Endothelial cell of umbilical vein (primary cell): ENCODE measurements at regions not wholly inside any gene's neighbourhood (a gene's known extent, or its start where the extent isn't known, plus 50 kb on each side); places are given as distances from the start of the nearest gene placed in this dataset.

ENCODE experiments used
- BruUV-seq: library from RNA; stranded (reverse); fragments of 400-500 nt; replicated peaks from 2 replicates; lab custom pipeline; 2021; lab: Mats Ljungman, UMichigan
- CTCF ChIA-PET: fragments of 300-600, 350-600 bp; sonication (Branson Sonifier 250); formaldehyde crosslinking; loops from one replicate; lab custom pipeline; 2021; ENCODE audit warnings: antibody characterized with exemption, inconsistent platforms; lab: Charles Lee
- POLR2A ChIA-PET: fragments of 300-600, 350-600 bp; sonication (Branson Sonifier 250); formaldehyde crosslinking; loops from one replicate; lab custom pipeline; 2021; ENCODE audit warnings: antibody characterized with exemption, inconsistent platforms; lab: Charles Lee
- DNase-seq: peaks from one replicate; pipeline ENCODE4 v3.0.0-alpha.2; 2011; ENCODE audit warnings: low read depth, low spot score
- FAIRE-seq: peaks from 2 replicates; lab custom pipeline; 2011; peaks lifted over from hg19 to GRCh38; lab: Jason Lieb, UNC
- H2AFZ ChIP-seq: 2 replicates; pipeline ENCODE4 v1.6.0; 2012; ENCODE audit warnings: low read depth, low read length, control low read depth, inconsistent platforms
- H3K27ac ChIP-seq: 2 replicates; pipeline ENCODE4 v1.5.1; 2011; ENCODE audit warnings: low read depth, mild to moderate bottlenecking, control low read depth, low read length, moderate library complexity; ENCODE audit not compliant: insufficient read depth
- H3K27me3 ChIP-seq, 2 experiments: 2 replicates each; pipeline versions ENCODE4 v1.6.0 to v1.6.1; 2011; ENCODE audit warnings: low read length in 2 of 2, mixed read lengths in 1 of 2; ENCODE audit not compliant: control insufficient read depth in 2 of 2, insufficient read depth in 2 of 2
- H3K36me3 ChIP-seq, 2 experiments: 2 replicates in 1 of 2; 3 replicates in 1 of 2; pipeline ENCODE4 v1.5.1; 2011; ENCODE audit warnings: low read length in 2 of 2, mild to moderate bottlenecking in 1 of 2, moderate library complexity in 1 of 2; ENCODE audit not compliant: control insufficient read depth in 2 of 2, insufficient read depth in 2 of 2; ENCODE audit errors: extremely low read depth in 1 of 2
- H3K4me1 ChIP-seq: 3 replicates; pipeline ENCODE4 v1.5.1; 2011; ENCODE audit warnings: mild to moderate bottlenecking, low read length; ENCODE audit not compliant: control insufficient read depth, insufficient read depth; ENCODE audit errors: extremely low read depth
- H3K4me2 ChIP-seq: 2 replicates; pipeline ENCODE4 v1.6.1; 2011; ENCODE audit warnings: low read length, control low read depth, mixed read lengths; ENCODE audit not compliant: insufficient read depth
- H3K4me3 ChIP-seq, 3 experiments: fragments of 200-600 bp in 1 of 3; sonication (generic), shearing (Covaris generic) in 1 of 3; replicated peaks in 1 of 3; 2 replicates each; pipeline ENCODE4 v1.5.1; 2011 to 2016; ENCODE audit warnings: control low read depth in 3 of 3, low read length in 3 of 3, mild to moderate bottlenecking in 2 of 3, inconsistent platforms in 1 of 3, low read depth in 1 of 3, moderate library complexity in 1 of 3; ENCODE audit not compliant: insufficient read depth in 1 of 3
- H3K79me2 ChIP-seq: 2 replicates; pipeline ENCODE4 v1.6.0; 2012; ENCODE audit warnings: low read length, inconsistent platforms; ENCODE audit not compliant: control insufficient read depth, insufficient read depth
- H3K9ac ChIP-seq: replicated peaks from 2 replicates; pipeline ENCODE3; 2011; ENCODE audit warnings: low read length, control low read depth; ENCODE audit not compliant: insufficient read depth; ENCODE audit errors: extremely low read depth
- H3K9me1 ChIP-seq: replicated peaks from 3 replicates; pipeline ENCODE4 v1.6.0; 2011; ENCODE audit warnings: mild to moderate bottlenecking, low read length; ENCODE audit not compliant: control insufficient read depth, insufficient read depth; ENCODE audit errors: extremely low read depth
- H3K9me3 ChIP-seq: replicated peaks from 2 replicates; pipeline ENCODE4 v1.5.1; 2012; ENCODE audit warnings: low read length, inconsistent platforms; ENCODE audit not compliant: control insufficient read depth, insufficient read depth
- H4K20me1 ChIP-seq: replicated peaks from 2 replicates; pipeline ENCODE3; 2011; ENCODE audit warnings: mild to moderate bottlenecking, low read length; ENCODE audit not compliant: control insufficient read depth, insufficient read depth; ENCODE audit errors: extremely low read depth
- CTCF ChIP-seq, 2 donors: IDR thresholded peaks; 1 replicate in 1 of 2; 2 replicates in 1 of 2; pipeline ENCODE4 v1.5.1; 2011; ENCODE audit warnings: low read length in 2 of 2, mild to moderate bottlenecking in 2 of 2, moderate library complexity in 2 of 2, control low read depth in 1 of 2, inconsistent platforms in 1 of 2, low read depth in 1 of 2; ENCODE audit not compliant: insufficient read depth in 1 of 2; ENCODE audit errors: extremely low read depth in 1 of 2
- EZH2 ChIP-seq: IDR thresholded peaks from 2 replicates; pipeline ENCODE4 v1.6.1; 2012; ENCODE audit warnings: borderline replicate concordance, low read depth, mild to moderate bottlenecking, moderate library complexity, low read length, inconsistent platforms; ENCODE audit not compliant: severe bottlenecking
- FOS ChIP-seq: IDR thresholded peaks from 2 replicates; pipeline ENCODE4 v1.6.1; 2011; ENCODE audit warnings: mild to moderate bottlenecking, low read length, moderate library complexity, borderline replicate concordance; ENCODE audit not compliant: insufficient read depth
- GATA2 ChIP-seq: IDR thresholded peaks from 2 replicates; pipeline ENCODE4 v1.7.0; 2011; ENCODE audit warnings: low read depth, mild to moderate bottlenecking, moderate library complexity, mixed read lengths, low read length; ENCODE audit not compliant: insufficient read length, insufficient read depth
- JUN ChIP-seq: IDR thresholded peaks from 2 replicates; pipeline ENCODE4 v1.6.1; 2011; ENCODE audit warnings: borderline replicate concordance, low read depth; ENCODE audit not compliant: insufficient read length, insufficient read depth
- MYC ChIP-seq: IDR thresholded peaks from one replicate; pipeline ENCODE4 v1.6.1; 2011; ENCODE audit warnings: mild to moderate bottlenecking, low read depth, low read length
- POLR2A ChIP-seq: IDR thresholded peaks from 2 replicates; pipeline ENCODE4 v1.6.1; 2012; ENCODE audit warnings: low read depth, mild to moderate bottlenecking, control low read depth, low read length
- POLR2AphosphoS5 ChIP-seq: IDR thresholded peaks from 2 replicates; pipeline ENCODE4 v1.6.1; 2012; ENCODE audit warnings: low read depth, mild to moderate bottlenecking, control low read depth, low read length, moderate library complexity; ENCODE audit not compliant: insufficient read depth
- dilution Hi-C: fragments of 300-500 bp; cut with MboI; formaldehyde crosslinking; loops from one replicate; pipeline ENCODE4 v1.15.0; 2019; ENCODE audit warnings: low sequenced_read_pairs; ENCODE audit not compliant: extremely low pct_ligation_motif_present
- intact Hi-C: fragments of 100-400 bp; cut with micrococcal nuclease; formaldehyde crosslinking; loops from one replicate; pipeline ENCODE4 v1.10.0; 2022
- TF ChIP-seq, protein P1 (sequence below): IDR thresholded peaks from 2 replicates; pipeline ENCODE4 v1.6.1; 2011; ENCODE audit not compliant: insufficient read depth, insufficient read length

GRCh38 chr4:12932203-12932788 is 551.8 kb downstream of the RAB28 start:
- Histone ChIP-seq H3K36me3 (no peaks in the 10 kb centered on the region), H3K27me3 (no peaks in the 10 kb centered on the region), H3K4me1 (no peaks in the 10 kb centered on the region), H3K79me2 (no peaks in the 10 kb centered on the region), H3K9ac (no peak overlapping the region), H3K4me3 (no peak overlapping the region), H3K9me1 (no peaks in the 10 kb centered on the region), H2AFZ (no peak overlapping the region), H3K9me3 (peaks cover 11% of the 10 kb centered on the region), H4K20me1 (no peaks in the 10 kb centered on the region), H3K27ac (no peak overlapping the region), H3K4me2 (no peak overlapping the region)
- CTCF ChIA-PET: no interaction called here
- POLR2A ChIA-PET: no interaction called here
- TF ChIP-seq, protein P1, sequence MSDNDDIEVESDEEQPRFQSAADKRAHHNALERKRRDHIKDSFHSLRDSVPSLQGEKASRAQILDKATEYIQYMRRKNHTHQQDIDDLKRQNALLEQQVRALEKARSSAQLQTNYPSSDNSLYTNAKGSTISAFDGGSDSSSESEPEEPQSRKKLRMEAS: no peak
- TF ChIP-seq POLR2AphosphoS5 (no peak), FOS (no peak), EZH2 (no peak), GATA2 (no peak), POLR2A (no peak)
- dilution Hi-C loops: no loop called here
- FAIRE-seq (no peak), DNase-seq (no peak)
- intact Hi-C loops: no loop called here
- no TSS peak for BruUV-seq

DNA sequence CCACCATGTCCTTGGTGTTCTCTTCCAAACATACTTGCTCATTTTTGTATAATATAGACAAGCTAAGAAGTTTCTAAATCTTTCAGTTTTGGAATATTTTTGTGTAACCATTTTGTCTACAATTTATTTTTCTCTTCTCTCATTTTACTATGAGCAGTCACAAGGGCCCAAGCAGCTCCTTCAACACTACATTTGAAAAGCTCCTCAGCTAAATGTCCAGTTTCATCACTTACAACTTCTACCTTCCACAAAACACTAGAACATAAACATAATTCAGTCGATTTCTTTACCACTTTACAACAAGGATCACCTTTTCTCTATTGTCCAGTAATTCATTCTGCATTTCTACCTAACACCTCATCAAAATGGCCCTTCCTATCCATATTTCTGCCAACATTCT is 554.4 kb downstream of the RAB28 start:
- Histone ChIP-seq H4K20me1 (no peaks in the 10 kb centered on the region), H3K27me3 (no peaks in the 10 kb centered on the region), H3K4me1 (no peaks in the 10 kb centered on the region), H3K36me3 (no peaks in the 10 kb centered on the region), H3K9me3 (peaks cover 7% of the 10 kb centered on the region), H3K4me2 (no peak overlapping the region), H3K9ac (no peak overlapping the region), H3K27ac (no peak overlapping the region), H2AFZ (no peak overlapping the region), H3K4me3 (no peak overlapping the region), H3K9me1 (no peaks in the 10 kb centered on the region), H3K79me2 (no peaks in the 10 kb centered on the region)
- intact Hi-C loops (no loop called here), dilution Hi-C loops (no loop called here)
- no peak for FAIRE-seq
- POLR2A ChIA-PET: no interaction called here
- TF ChIP-seq, protein P1: no peak
- TF ChIP-seq EZH2 (no peak), FOS (no peak), CTCF (IDR thresholded peaks at IDR 0.05; ENCODE audit: extremely low read depth in 1 of 2, insufficient read depth in 1 of 2, low read depth in 1 of 2, low read length in 2 of 2) (no peak), MYC (no peak), POLR2A (no peak), JUN (no peak), GATA2 (no peak), POLR2AphosphoS5 (no peak)
- no peak for DNase-seq
- no TSS peak for BruUV-seq
- CTCF ChIA-PET: no interaction called here
